T-cell (primary cell): ENCODE measurements at regions not wholly inside any gene's neighbourhood (a gene's known extent, or its start where the extent isn't known, plus 50 kb on each side); places are given as distances from the start of the nearest gene placed in this dataset.

Source experiments
- ATAC-seq, 4 experiments: fragments of 200-7000 bp in 3 of 4; fragments of 150-1000 bp in 1 of 4; cut with Tn5 transposase; replicated peaks in 1 of 4; 1 replicate in 3 of 4; 2 replicates in 1 of 4; pipeline ENCODE4 v1.10.0; 2021; ENCODE audit warnings: moderate library complexity in 3 of 4, mild to moderate bottlenecking in 2 of 4, moderate number of reproducible peaks in 1 of 4
- CTCF ChIA-PET, 2 donors: fragments of 300-600 bp; sonication (Branson Sonifier 250); formaldehyde crosslinking; loops; one replicate each; lab custom pipeline; 2022; ENCODE audit warnings: antibody characterized with exemption in 2 of 2; lab: Charles Lee
- POLR2A ChIA-PET, 2 donors: fragments of 300-600 bp; sonication (Branson Sonifier 250); formaldehyde crosslinking; loops; one replicate each; lab custom pipeline; 2022; ENCODE audit warnings: antibody characterized with exemption in 2 of 2; lab: Charles Lee
- DNase-seq, 35 experiments: peaks; one replicate each; pipeline versions ENCODE4 v3.0.0 to v3.0.0-alpha.2; 2013 to 2023
- H3K27ac ChIP-seq: one replicate; pipeline ENCODE4 v1.5.1; 2013; ENCODE audit warnings: low read length
- H3K27me3 ChIP-seq, 2 experiments: replicated peaks in 1 of 2; 1 replicate in 1 of 2; 2 replicates in 1 of 2; pipeline versions ENCODE4 v1.6.1 to v1.7.0; 2013; ENCODE audit warnings: low read length in 1 of 2, mixed read lengths in 1 of 2; ENCODE audit not compliant: control insufficient read depth in 2 of 2, insufficient read depth in 2 of 2; ENCODE audit errors: extremely low read depth in 1 of 2
- H3K36me3 ChIP-seq, 2 donors: 1 replicate in 1 of 2; 2 replicates in 1 of 2; pipeline versions ENCODE4 v1.6.1 to v1.7.0; 2013; ENCODE audit warnings: low read length in 1 of 2; ENCODE audit not compliant: control insufficient read depth in 2 of 2, insufficient read depth in 1 of 2; ENCODE audit errors: extremely low read depth in 1 of 2
- H3K4me1 ChIP-seq, 2 experiments: 1 replicate in 1 of 2; 2 replicates in 1 of 2; pipeline versions ENCODE4 v1.6.1 to v1.7.0; 2013; ENCODE audit warnings: low read length in 2 of 2, mixed read lengths in 1 of 2; ENCODE audit not compliant: insufficient read depth in 2 of 2, control insufficient read depth in 1 of 2; ENCODE audit errors: extremely low read depth in 1 of 2
- H3K4me3 ChIP-seq, 2 donors: 1 replicate in 1 of 2; 2 replicates in 1 of 2; pipeline versions ENCODE4 v1.5.1 to v1.7.0; 2013; ENCODE audit warnings: mild to moderate bottlenecking in 2 of 2, low read length in 1 of 2, moderate library complexity in 1 of 2; ENCODE audit not compliant: control insufficient read depth in 1 of 2; ENCODE audit errors: extremely low read depth in 1 of 2
- H3K9me3 ChIP-seq: 2 replicates; pipeline ENCODE4 v1.7.0; 2013
- H3K27ac Mint-ChIP-seq, 2 donors: one replicate each; pipeline ENCODE4 v1.8.0; 2020 to 2021; ENCODE audit warnings: mild to moderate bottlenecking in 2 of 2, mixed read lengths in 2 of 2
- H3K27me3 Mint-ChIP-seq, 2 donors: one replicate each; pipeline ENCODE4 v1.8.0; 2021 to 2022; ENCODE audit warnings: mixed read lengths in 2 of 2
- H3K36me3 Mint-ChIP-seq: one replicate; pipeline ENCODE4 v1.8.0; 2021; ENCODE audit warnings: mixed read lengths
- H3K4me1 Mint-ChIP-seq, 3 donors: one replicate each; pipeline ENCODE4 v1.8.0; 2020 to 2022; ENCODE audit warnings: mixed read lengths in 3 of 3, mild to moderate bottlenecking in 1 of 3
- H3K4me3 Mint-ChIP-seq, 3 donors: one replicate each; pipeline ENCODE4 v1.8.0; 2020 to 2022; ENCODE audit warnings: mild to moderate bottlenecking in 3 of 3, mixed read lengths in 3 of 3, moderate library complexity in 3 of 3
- H3K9me3 Mint-ChIP-seq, 3 donors: one replicate each; pipeline ENCODE4 v1.8.0; 2020 to 2022; ENCODE audit warnings: mixed read lengths in 3 of 3
- WGBS: methylation state at CpG from one replicate; pipeline ENCODE4 v1.1.5; 2013; ENCODE audit warnings: missing lambda C conversion rate; ENCODE audit not compliant: insufficient coverage; 5-methylcytosine and 5-hydroxymethylcytosine counted together

DNA sequence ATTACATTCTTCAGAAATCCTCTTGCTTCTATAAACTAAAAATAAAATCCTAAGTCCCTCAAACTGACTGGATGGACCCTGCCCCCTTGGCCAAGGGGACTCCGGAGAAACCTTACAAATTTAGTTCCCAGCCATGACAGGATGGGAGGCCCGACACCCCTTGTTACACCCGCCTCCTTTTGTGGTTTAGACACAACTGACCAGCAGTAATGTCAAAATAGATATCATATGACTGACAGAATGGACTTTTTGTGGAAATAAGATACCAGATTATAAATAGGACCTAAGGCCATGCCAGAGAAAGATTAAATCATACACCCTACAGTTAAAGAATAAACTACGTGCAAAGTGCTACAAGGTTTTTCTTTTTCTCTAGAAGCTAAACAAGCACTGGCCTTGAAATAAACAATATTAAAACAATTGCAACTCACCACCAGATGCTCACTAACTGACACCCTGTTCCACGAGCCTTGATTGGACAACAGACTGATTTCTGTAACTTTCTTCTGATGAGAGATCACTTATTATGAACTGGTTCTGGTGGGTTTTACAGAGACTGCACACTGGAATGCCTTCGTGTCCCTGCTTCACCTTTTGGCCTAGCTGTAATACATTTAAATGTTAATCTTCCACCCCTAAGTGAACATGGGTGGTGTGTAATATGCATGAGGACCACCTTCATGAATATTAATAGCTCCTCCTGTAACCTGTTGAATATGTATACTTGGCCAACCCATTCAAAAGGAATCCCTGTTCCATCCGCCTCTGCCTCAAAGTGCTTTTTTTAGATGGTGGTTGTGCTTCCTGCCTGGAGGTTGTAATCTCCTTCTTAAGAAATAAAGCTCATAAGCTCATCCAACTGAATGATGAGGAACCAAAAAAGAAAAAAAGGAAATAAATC, 99.6 kb downstream of the ODF2L start:
- POLR2A ChIA-PET = no interaction called here
- CTCF ChIA-PET = no interaction called here
- no peak for ATAC-seq
- Mint-ChIP-seq H3K4me3 (no peak overlapping the region), H3K9me3 (peaks cover 12 to 23% (median 18%) of the 10 kb centered on the region in 3 donors), H3K27ac (no peak overlapping the region), H3K27me3 (no peaks in the 10 kb centered on the region), H3K4me1 (no peaks in the 10 kb centered on the region), H3K36me3 (no peaks in the 10 kb centered on the region)
- Histone ChIP-seq H3K4me3 (no peak overlapping the region), H3K27me3 (no peaks in the 10 kb centered on the region), H3K4me1 (no peaks in the 10 kb centered on the region), H3K36me3 (no peaks in the 10 kb centered on the region), H3K9me3 (no peaks in the 10 kb centered on the region), H3K27ac (no peak overlapping the region)
- DNase-seq = no peak
- 80% methylated on average over 1 of the region's 7 CpGs for WGBS

DNA sequence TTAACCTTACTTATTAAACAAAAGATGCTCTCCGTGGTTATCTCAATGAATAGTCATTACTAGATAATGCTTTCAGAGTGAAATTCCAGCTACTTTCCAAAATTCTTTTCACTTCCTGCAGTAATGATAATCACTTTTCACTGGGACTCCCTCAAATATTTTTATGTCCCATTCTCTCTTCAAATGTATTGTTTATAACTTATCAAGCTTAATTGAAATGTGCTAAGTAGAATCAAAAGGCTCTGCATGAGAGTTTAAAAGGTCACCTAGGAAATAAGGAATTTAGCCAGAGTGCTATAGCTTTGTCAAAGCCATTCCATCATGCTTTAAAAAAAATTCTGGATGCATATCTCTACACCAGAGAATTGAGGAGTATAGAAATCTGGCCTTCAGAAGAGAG, 106.4 kb downstream of the ODF2L start:
- no peaks in the 10 kb centered on the region for H3K27me3 Mint-ChIP-seq
- H3K4me1 Mint-ChIP-seq = no peaks in the 10 kb centered on the region
- CTCF ChIA-PET = no interaction called here

DNA sequence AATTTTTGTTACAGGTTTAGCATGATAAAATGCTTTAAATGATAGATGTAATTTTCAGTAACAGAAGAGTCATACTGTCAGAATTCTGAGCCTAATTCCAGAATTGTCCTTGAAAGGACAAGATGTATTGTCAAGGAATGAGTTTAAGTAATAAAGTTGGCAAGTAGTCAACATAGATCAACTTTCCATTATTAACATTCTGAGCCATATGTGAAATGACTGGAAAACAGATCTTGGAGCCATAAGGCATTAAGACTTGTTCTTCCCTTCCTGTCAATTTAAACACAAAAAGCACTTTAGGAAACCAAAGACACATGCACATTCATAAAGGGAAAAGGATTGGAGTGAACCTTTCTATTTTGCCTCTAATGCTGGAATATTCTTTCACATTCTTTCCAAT, 107.0 kb downstream of the ODF2L start:
- Mint-ChIP-seq H3K36me3 (no peaks in the 10 kb centered on the region), H3K27ac (no peak overlapping the region), H3K27me3 (no peaks in the 10 kb centered on the region), H3K9me3 (peaks cover 0 to 3% (median 3%) of the 10 kb centered on the region in 3 donors), H3K4me3 (no peak overlapping the region), H3K4me1 (no peaks in the 10 kb centered on the region)
- no peak for DNase-seq
- Histone ChIP-seq H3K27me3 (peaks cover 0 to 2% of the 10 kb centered on the region in 2 experiments), H3K9me3 (no peaks in the 10 kb centered on the region), H3K36me3 (no peaks in the 10 kb centered on the region), H3K4me3 (no peak overlapping the region), H3K27ac (no peak overlapping the region), H3K4me1 (no peaks in the 10 kb centered on the region)
- ATAC-seq = no peak
- ChIA-PET CTCF (no interaction called here), POLR2A (no interaction called here)

More for the DNA sequence above, 106.4 kb downstream of the ODF2L start:
- Histone ChIP-seq H3K27me3 (peaks cover 0 to 2% of the 10 kb centered on the region in 2 experiments), H3K4me1 (no peaks in the 10 kb centered on the region), H3K27ac (no peak overlapping the region), H3K9me3 (no peaks in the 10 kb centered on the region), H3K36me3 (no peaks in the 10 kb centered on the region), H3K4me3 (no peak overlapping the region)
- no CpG with 5 or more reads among the region's 1 CpG for whole genome bisulfite sequencing
- H3K27ac Mint-ChIP-seq = no peak overlapping the region
- POLR2A ChIA-PET = no interaction called here
- H3K36me3 Mint-ChIP-seq = no peaks in the 10 kb centered on the region
- no peak for ATAC-seq
- H3K9me3 Mint-ChIP-seq = peaks cover 0 to 3% (median 3%) of the 10 kb centered on the region in 3 donors
- DNase-seq = no peak
- H3K4me3 Mint-ChIP-seq = no peak overlapping the region

DNA sequence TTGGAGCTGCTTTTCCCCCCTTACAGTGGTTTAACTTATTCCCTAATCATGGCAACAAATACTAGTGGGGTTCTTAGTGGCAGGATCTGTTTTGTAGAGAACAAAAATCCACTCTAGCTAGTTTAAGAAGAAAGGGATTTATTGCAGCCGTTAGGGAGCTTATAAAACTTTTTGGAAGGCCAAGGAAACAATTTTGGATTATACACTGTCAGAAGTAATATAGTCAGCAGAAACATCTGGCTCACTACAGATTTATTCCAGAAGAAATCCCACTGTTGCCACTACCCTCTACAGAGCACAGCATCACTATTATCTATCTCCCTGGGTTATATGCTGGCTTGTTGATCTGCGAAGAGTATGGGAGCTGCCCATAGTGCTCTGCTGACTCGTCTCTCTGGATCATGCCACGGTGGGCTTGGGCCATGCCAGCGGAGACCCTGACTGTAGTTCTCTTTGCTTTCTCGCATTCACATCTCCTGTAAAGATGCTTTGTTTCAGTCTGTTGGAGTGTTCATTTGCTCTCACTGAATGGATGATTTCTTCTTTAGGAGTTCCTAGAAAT, 107.5 kb downstream of the ODF2L start:
- Mint-ChIP-seq H3K4me1 (no peaks in the 10 kb centered on the region), H3K36me3 (no peaks in the 10 kb centered on the region), H3K27me3 (no peaks in the 10 kb centered on the region), H3K4me3 (no peak overlapping the region), H3K9me3 (peaks cover 0 to 3% (median 3%) of the 10 kb centered on the region in 3 donors), H3K27ac (no peak overlapping the region)
- ChIA-PET CTCF (no interaction called here), POLR2A (no interaction called here)
- Histone ChIP-seq H3K4me1 (no peaks in the 10 kb centered on the region), H3K36me3 (no peaks in the 10 kb centered on the region), H3K9me3 (no peaks in the 10 kb centered on the region), H3K27ac (no peak overlapping the region), H3K27me3 (peaks cover 0 to 2% of the 10 kb centered on the region in 2 experiments), H3K4me3 (no peak overlapping the region)
- WGBS = 96% methylated on average over 4 of the region's 6 CpGs
- no peak for DNase-seq
- no peak for ATAC-seq

DNA sequence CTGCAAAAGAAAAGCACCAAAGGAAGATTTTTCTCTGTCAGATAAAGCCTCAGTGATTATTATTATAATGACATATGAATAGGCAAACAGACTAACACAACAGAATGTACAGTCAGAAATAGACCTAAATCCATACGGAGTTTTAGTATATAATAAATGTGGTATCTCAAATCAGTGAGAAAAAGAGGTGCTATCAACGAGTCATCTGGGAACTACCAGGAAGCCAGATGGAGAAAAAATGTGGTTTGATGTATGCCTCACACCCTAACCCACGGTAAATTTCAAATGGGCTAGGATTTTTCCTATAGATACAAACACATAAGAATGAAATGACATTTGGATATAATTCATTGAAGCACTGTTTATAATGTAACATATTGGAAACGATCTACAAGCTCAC, 110.3 kb downstream of the ODF2L start:
- Histone ChIP-seq H3K36me3 (no peaks in the 10 kb centered on the region), H3K27ac (no peak overlapping the region), H3K4me3 (no peak overlapping the region), H3K27me3 (peaks cover 0 to 2% of the 10 kb centered on the region in 2 experiments), H3K9me3 (no peaks in the 10 kb centered on the region), H3K4me1 (no peaks in the 10 kb centered on the region)
- Mint-ChIP-seq H3K27me3 (no peaks in the 10 kb centered on the region), H3K4me3 (no peak overlapping the region), H3K4me1 (no peaks in the 10 kb centered on the region), H3K27ac (no peak overlapping the region), H3K9me3 (no peaks in the 10 kb centered on the region), H3K36me3 (no peaks in the 10 kb centered on the region)
- ChIA-PET CTCF (no interaction called here), POLR2A (no interaction called here)
- WGBS = no CpG with 5 or more reads among the region's 4 CpGs
- DNase-seq (no peak), ATAC-seq (no peak)

DNA sequence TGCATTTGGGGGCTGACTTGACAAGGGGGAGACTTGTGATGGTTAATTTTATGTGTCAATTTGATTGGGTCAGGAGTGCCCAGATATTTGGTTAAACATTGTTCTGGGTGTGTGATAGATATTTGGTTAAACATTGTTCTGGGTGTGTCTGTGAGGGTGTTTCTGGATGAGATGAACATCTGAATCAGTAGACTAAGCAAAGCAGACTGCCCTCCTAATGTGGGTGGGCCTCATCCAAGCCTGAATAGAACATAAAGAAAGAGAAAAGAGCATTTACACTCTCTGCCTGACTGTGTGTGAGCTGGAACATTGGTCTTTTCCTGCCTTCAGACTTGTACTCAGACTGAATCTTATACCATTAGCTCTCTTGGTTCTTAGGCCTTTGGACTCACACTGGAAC, 113.5 kb downstream of the ODF2L start:
- H3K4me3 ChIP-seq = no peak overlapping the region
- Mint-ChIP-seq H3K27me3 (no peaks in the 10 kb centered on the region), H3K9me3 (no peaks in the 10 kb centered on the region), H3K4me1 (no peaks in the 10 kb centered on the region), H3K36me3 (no peaks in the 10 kb centered on the region), H3K4me3 (no peak overlapping the region), H3K27ac (no peak overlapping the region)
- no peaks in the 10 kb centered on the region for H3K9me3 ChIP-seq
- DNase-seq (no peak), ATAC-seq (no peak)
- CTCF ChIA-PET = no interaction called here
- H3K4me1 ChIP-seq = no peaks in the 10 kb centered on the region
- no peaks in the 10 kb centered on the region for H3K36me3 ChIP-seq
- H3K27me3 ChIP-seq = no peaks in the 10 kb centered on the region
- POLR2A ChIA-PET = no interaction called here
- H3K27ac ChIP-seq = no peak overlapping the region
